Stimulated activated CD8-positive, alpha-beta memory T cell treated with anti-CD3 and anti-CD28 coated beads, Interleukin-7, amount 100 ng/mL, for 24 hours (primary cell): ENCODE measurements at regions not wholly inside any gene's neighbourhood (a gene's known extent, or its start where the extent isn't known, plus 50 kb on each side); places are given as distances from the start of the nearest gene placed in this dataset.
"Not testable (repeated sequence)": the region's sequence is repeated elsewhere in the genome, so short reads cannot be mapped to it uniquely, and the experiment has no call there.

Experiments
- DNase-seq: peaks from one replicate; pipeline ENCODE4 v3.0.0-alpha.2; 2020; ENCODE audit warnings: low read depth

- DNase-seq = no peak
These were observed 267.2 kb downstream of the SH3BP4 start for GRCh38 chr2:235219048-235219447.

GRCh38 chr2:235220331-235220730 lies 268.5 kb downstream of the SH3BP4 start:
- DNase-seq = no peak

- DNase-seq = no peak
These were observed 270.8 kb upstream of the AGAP1 start for GRCh38 chr2:235223011-235223410.

- no peak for DNase-seq
These were observed 269.4 kb upstream of the AGAP1 start for GRCh38 chr2:235224410-235224809.

- no peak for DNase-seq
These were observed 268.6 kb upstream of the AGAP1 start for GRCh38 chr2:235225261-235225660.

GRCh38 chr2:235227590-235227989 lies 266.3 kb upstream of the AGAP1 start:
- DNase-seq = no peak

- DNase-seq = not testable (repeated sequence)
These were observed 265.4 kb upstream of the AGAP1 start for GRCh38 chr2:235228422-235228821.

GRCh38 chr2:235229236-235229635 lies 264.6 kb upstream of the AGAP1 start:
- no peak for DNase-seq

- no peak for DNase-seq
These were observed 262.8 kb upstream of the AGAP1 start for GRCh38 chr2:235230821-235231601.

- DNase-seq = no peak
These were observed 261.1 kb upstream of the AGAP1 start for GRCh38 chr2:235232449-235233433.

GRCh38 chr2:235234736-235235135 lies 259.1 kb upstream of the AGAP1 start:
- no peak for DNase-seq

GRCh38 chr2:235235977-235236767 lies 257.7 kb upstream of the AGAP1 start:
- no peak for DNase-seq

- DNase-seq = no peak
These were observed 255.3 kb upstream of the AGAP1 start for GRCh38 chr2:235238537-235238936.

GRCh38 chr2:235240574-235240973 lies 253.3 kb upstream of the AGAP1 start:
- DNase-seq = no peak

GRCh38 chr2:235244255-235245220 lies 249.3 kb upstream of the AGAP1 start:
- DNase-seq = no peak

- DNase-seq = no peak
These were observed 246.8 kb upstream of the AGAP1 start for GRCh38 chr2:235247001-235247400.

- no peak for DNase-seq
These were observed 238.2 kb upstream of the AGAP1 start for GRCh38 chr2:235255693-235256092.

- DNase-seq = no peak
These were observed 236.3 kb upstream of the AGAP1 start for GRCh38 chr2:235257590-235257989.

GRCh38 chr2:235262750-235263149 lies 231.1 kb upstream of the AGAP1 start:
- DNase-seq = no peak

- DNase-seq = no peak
These were observed 230.4 kb upstream of the AGAP1 start for GRCh38 chr2:235263205-235264120.
